Keratinocyte (primary cell): ENCODE measurements at regions not wholly inside any gene's neighbourhood (a gene's known extent, or its start where the extent isn't known, plus 50 kb on each side); places are given as distances from the start of the nearest gene placed in this dataset.

Experiments used
- DNase-seq: peaks from one replicate; pipeline ENCODE4 v3.0.0-alpha.2; 2011; ENCODE audit warnings: low read depth, missing footprints, low spot score
- FAIRE-seq: peaks from 2 replicates; lab custom pipeline; 2011; peaks lifted over from hg19 to GRCh38; lab: Jason Lieb, UNC
- H2AFZ ChIP-seq: 2 replicates; pipeline ENCODE4 v1.6.0; 2012; ENCODE audit warnings: low read length, control low read depth, inconsistent platforms; ENCODE audit not compliant: control insufficient read depth
- H3K27ac ChIP-seq: 2 replicates; pipeline ENCODE4 v1.5.1; 2011; ENCODE audit warnings: low read length; ENCODE audit not compliant: control insufficient read depth, insufficient read depth
- H3K27me3 ChIP-seq: 3 replicates; pipeline ENCODE4 v1.6.0; 2011; ENCODE audit warnings: low read length; ENCODE audit not compliant: control insufficient read depth, insufficient read depth; ENCODE audit errors: extremely low read depth
- H3K36me3 ChIP-seq, 2 experiments: 2 replicates in 1 of 2; 3 replicates in 1 of 2; pipeline ENCODE4 v1.5.1; 2011; ENCODE audit warnings: low read length in 2 of 2, mild to moderate bottlenecking in 1 of 2; ENCODE audit not compliant: control insufficient read depth in 2 of 2, insufficient read depth in 2 of 2; ENCODE audit errors: extremely low read depth in 1 of 2
- H3K4me1 ChIP-seq: 3 replicates; pipeline ENCODE4 v1.5.1; 2011; ENCODE audit warnings: low read length; ENCODE audit not compliant: control insufficient read depth, insufficient read depth; ENCODE audit errors: extremely low read depth
- H3K4me2 ChIP-seq: 3 replicates; pipeline ENCODE4 v1.6.0; 2011; ENCODE audit warnings: low read depth, low read length; ENCODE audit not compliant: control insufficient read depth, insufficient read depth; ENCODE audit errors: extremely low read depth
- H3K4me3 ChIP-seq, 3 experiments: fragments of 200-600 bp in 1 of 3; sonication (generic) in 1 of 3; 2 replicates in 2 of 3; 3 replicates in 1 of 3; pipeline ENCODE4 v1.5.1; 2011 to 2016; ENCODE audit warnings: low read length in 3 of 3, mild to moderate bottlenecking in 3 of 3, control low read depth in 2 of 3, inconsistent platforms in 1 of 3, low read depth in 1 of 3, mixed read lengths in 1 of 3, mixed run types in 1 of 3, moderate library complexity in 1 of 3; ENCODE audit not compliant: control insufficient read depth in 2 of 3, insufficient read depth in 2 of 3; ENCODE audit errors: extremely low read depth in 1 of 3
- H3K79me2 ChIP-seq: 2 replicates; pipeline ENCODE4 v1.6.0; 2012; ENCODE audit warnings: low read length; ENCODE audit not compliant: control insufficient read depth, insufficient read depth
- H3K9ac ChIP-seq: 3 replicates; pipeline ENCODE4 v1.6.0; 2011; ENCODE audit warnings: low read length; ENCODE audit not compliant: control insufficient read depth, insufficient read depth; ENCODE audit errors: extremely low read depth
- H3K9me1 ChIP-seq: 3 replicates; pipeline ENCODE4 v1.6.0; 2011; ENCODE audit warnings: low read length; ENCODE audit not compliant: control insufficient read depth, insufficient read depth; ENCODE audit errors: extremely low read depth
- H3K9me3 ChIP-seq: 2 replicates; pipeline ENCODE4 v1.5.1; 2012; ENCODE audit warnings: low read depth, low read length; ENCODE audit not compliant: control insufficient read depth
- H4K20me1 ChIP-seq: 3 replicates; pipeline ENCODE4 v1.6.0; 2011; ENCODE audit warnings: low read length; ENCODE audit not compliant: control insufficient read depth, insufficient read depth; ENCODE audit errors: extremely low read depth
- CTCF ChIP-seq, 3 experiments: IDR thresholded peaks in 1 of 3; conservative IDR thresholded peaks in 1 of 3; optimal IDR thresholded peaks in 1 of 3; 2 replicates in 2 of 3; 3 replicates in 1 of 3; pipeline versions ENCODE3 to v1.5.1; 2011; ENCODE audit warnings: low read length in 3 of 3, mild to moderate bottlenecking in 3 of 3, moderate library complexity in 2 of 3, control low read depth in 1 of 3, inconsistent platforms in 1 of 3; ENCODE audit not compliant: insufficient read depth in 2 of 3; ENCODE audit errors: extremely low read depth in 1 of 3
- EZH2 ChIP-seq: IDR thresholded peaks from one replicate; pipeline ENCODE4 v1.6.1; 2012; ENCODE audit warnings: inconsistent platforms, mild to moderate bottlenecking, low read length, moderate library complexity
- dilution Hi-C: fragments of 300-500 bp; cut with MboI; formaldehyde crosslinking; loops from one replicate; pipeline ENCODE4 v1.7.0; 2020; ENCODE audit warnings: low sequenced_read_pairs; ENCODE audit not compliant: extremely low pct_ligation_motif_present

GRCh38 chr5:68673106-68673822 lies 420.6 kb upstream of the SLC30A5 start:
- H3K79me2 ChIP-seq = no peaks in the 10 kb centered on the region
- peak overlapping the region; percentile 41 for H3K4me2 ChIP-seq
- no peaks in the 10 kb centered on the region for H3K9me3 ChIP-seq
- no peak for TF ChIP-seq EZH2
- H3K27ac ChIP-seq = no peak overlapping the region
- H3K4me1 ChIP-seq = no peaks in the 10 kb centered on the region
- no peaks in the 10 kb centered on the region for H4K20me1 ChIP-seq
- no peaks in the 10 kb centered on the region for H3K27me3 ChIP-seq
- no peak overlapping the region for H2AFZ ChIP-seq
- no peaks in the 10 kb centered on the region for H3K36me3 ChIP-seq
- FAIRE-seq = no peak
- dilution Hi-C loops = no loop called here
- no peaks in the 10 kb centered on the region for H3K9me1 ChIP-seq
- H3K4me3 ChIP-seq = peak overlapping the region in 1 of 3 experiments; percentile 11
- no peak for DNase-seq
- no peak overlapping the region for H3K9ac ChIP-seq

- Histone ChIP-seq H3K9me1 (no peaks in the 10 kb centered on the region), H3K9me3 (no peaks in the 10 kb centered on the region), H3K27ac (no peak overlapping the region), H3K36me3 (no peaks in the 10 kb centered on the region), H3K79me2 (no peaks in the 10 kb centered on the region), H3K9ac (no peak overlapping the region), H3K4me3 (no peak overlapping the region), H3K4me1 (no peaks in the 10 kb centered on the region), H3K27me3 (no peaks in the 10 kb centered on the region), H4K20me1 (no peaks in the 10 kb centered on the region), H2AFZ (no peak overlapping the region), H3K4me2 (no peak overlapping the region)
- dilution Hi-C loops = no loop called here
- TF ChIP-seq CTCF (optimal IDR thresholded peaks at IDR 0.05 in 1 of 3, IDR thresholded peaks at IDR 0.05 in 1 of 3, conservative IDR thresholded peaks at IDR 0.05 in 1 of 3; ENCODE audit: extremely low read depth in 1 of 3, insufficient read depth in 2 of 3, low read length in 3 of 3) (no peak), EZH2 (no peak)
- FAIRE-seq (peak; percentile 39), DNase-seq (no peak)
These were observed 420.0 kb upstream of the SLC30A5 start for GRCh38 chr5:68673823-68674180.

GRCh38 chr5:68679041-68679440 lies 414.8 kb upstream of the SLC30A5 start:
- Histone ChIP-seq H3K9me1 (no peaks in the 10 kb centered on the region), H3K9me3 (no peaks in the 10 kb centered on the region), H3K36me3 (no peaks in the 10 kb centered on the region), H3K27me3 (no peaks in the 10 kb centered on the region), H3K27ac (no peak overlapping the region), H3K4me2 (no peak overlapping the region), H4K20me1 (no peaks in the 10 kb centered on the region), H3K79me2 (no peaks in the 10 kb centered on the region), H3K4me1 (peaks cover 27% of the 10 kb centered on the region), H2AFZ (no peak overlapping the region), H3K9ac (no peak overlapping the region), H3K4me3 (no peak overlapping the region)
- DNase-seq = no peak
- FAIRE-seq = no peak
- dilution Hi-C loops = no loop called here
- no peak for TF ChIP-seq CTCF (optimal IDR thresholded peaks at IDR 0.05 in 1 of 3, IDR thresholded peaks at IDR 0.05 in 1 of 3, conservative IDR thresholded peaks at IDR 0.05 in 1 of 3; ENCODE audit: extremely low read depth in 1 of 3, insufficient read depth in 2 of 3, low read length in 3 of 3)
- TF ChIP-seq EZH2 = no peak
